ENCODE measurements at regions not wholly inside any gene's neighbourhood (a gene's known extent, or its start where the extent isn't known, plus 50 kb on each side); places are given as distances from the start of the nearest gene placed in this dataset.

- TF ChIP-seq, protein P1, sequence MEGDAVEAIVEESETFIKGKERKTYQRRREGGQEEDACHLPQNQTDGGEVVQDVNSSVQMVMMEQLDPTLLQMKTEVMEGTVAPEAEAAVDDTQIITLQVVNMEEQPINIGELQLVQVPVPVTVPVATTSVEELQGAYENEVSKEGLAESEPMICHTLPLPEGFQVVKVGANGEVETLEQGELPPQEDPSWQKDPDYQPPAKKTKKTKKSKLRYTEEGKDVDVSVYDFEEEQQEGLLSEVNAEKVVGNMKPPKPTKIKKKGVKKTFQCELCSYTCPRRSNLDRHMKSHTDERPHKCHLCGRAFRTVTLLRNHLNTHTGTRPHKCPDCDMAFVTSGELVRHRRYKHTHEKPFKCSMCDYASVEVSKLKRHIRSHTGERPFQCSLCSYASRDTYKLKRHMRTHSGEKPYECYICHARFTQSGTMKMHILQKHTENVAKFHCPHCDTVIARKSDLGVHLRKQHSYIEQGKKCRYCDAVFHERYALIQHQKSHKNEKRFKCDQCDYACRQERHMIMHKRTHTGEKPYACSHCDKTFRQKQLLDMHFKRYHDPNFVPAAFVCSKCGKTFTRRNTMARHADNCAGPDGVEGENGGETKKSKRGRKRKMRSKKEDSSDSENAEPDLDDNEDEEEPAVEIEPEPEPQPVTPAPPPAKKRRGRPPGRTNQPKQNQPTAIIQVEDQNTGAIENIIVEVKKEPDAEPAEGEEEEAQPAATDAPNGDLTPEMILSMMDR (conservative IDR thresholded peaks at IDR 0.05), result no peak
- no peak for TF ChIP-seq EZH2 (IDR thresholded peaks at IDR 0.05; ENCODE audit: low read depth)
Measured at GRCh38 chr13:37944081-37944868, 74.7 kb upstream of the TRPC4 start.
